Right lobe of liver (tissue), 4 donors: ENCODE measurements at regions not wholly inside any gene's neighbourhood (a gene's known extent, or its start where the extent isn't known, plus 50 kb on each side); places are given as distances from the start of the nearest gene placed in this dataset.

Experiments
- CTCF ChIP-seq, 4 donors: fragments of 200-600 bp in 3 of 4; fragments of 450-650 bp in 1 of 4; IDR thresholded peaks; one replicate each; pipeline versions ENCODE4 v1.5.1 to v1.8.0; 2016 to 2022; ENCODE audit warnings: antibody characterized with exemption in 4 of 4, mild to moderate bottlenecking in 2 of 4
- POLR2A ChIP-seq: fragments of 450-650 bp; IDR thresholded peaks from one replicate; pipeline ENCODE4 v1.6.1; 2017; ENCODE audit warnings: antibody characterized with exemption, mild to moderate bottlenecking
- donor health status: DM: no; HTN: no; CAD: no.
- donor health status: DM: no; HTN: no; CAD: no.
- donor health status: DM: no; HTN: yes; CAD: no.

- TF ChIP-seq CTCF (IDR thresholded peaks at IDR 0.05) (no peak), POLR2A (no peak)
These were observed 503.9 kb downstream of the HAPSTR1 start for GRCh38 chr16:9595393-9595792.
